ENCODE measurements at regions not wholly inside any gene's neighbourhood (a gene's known extent, or its start where the extent isn't known, plus 50 kb on each side); places are given as distances from the start of the nearest gene placed in this dataset.

DNA sequence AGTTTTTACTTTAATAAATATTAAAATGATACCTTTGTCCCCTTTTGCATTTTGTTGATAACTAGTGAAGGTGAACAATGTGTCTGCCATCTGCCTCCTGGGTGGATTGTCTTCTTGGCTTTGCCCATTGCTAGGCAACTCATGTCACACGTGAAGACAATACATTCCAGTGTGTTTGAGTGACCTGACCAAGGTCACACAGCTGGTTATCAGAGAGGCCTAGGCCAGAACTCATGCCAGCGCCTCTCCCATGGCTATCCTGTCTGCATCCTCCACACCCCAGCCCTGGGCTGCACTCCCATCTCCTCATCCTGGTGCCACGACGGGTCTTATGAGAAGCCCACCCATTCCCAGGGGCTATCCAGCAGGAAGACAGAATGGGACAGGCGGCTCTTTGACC lies 108.7 kb downstream of the PLCE1 start:
- H3K27me3 ChIP-seq (replicated peaks; ENCODE audit: insufficient read depth, low read depth, low read length, poor library complexity) = no peaks in the 10 kb centered on the region
- no peak for TF ChIP-seq EZH2 (IDR thresholded peaks at IDR 0.05; ENCODE audit: borderline replicate concordance, low read depth, low read length, poor library complexity, severe bottlenecking)
- TF ChIP-seq, protein P1, sequence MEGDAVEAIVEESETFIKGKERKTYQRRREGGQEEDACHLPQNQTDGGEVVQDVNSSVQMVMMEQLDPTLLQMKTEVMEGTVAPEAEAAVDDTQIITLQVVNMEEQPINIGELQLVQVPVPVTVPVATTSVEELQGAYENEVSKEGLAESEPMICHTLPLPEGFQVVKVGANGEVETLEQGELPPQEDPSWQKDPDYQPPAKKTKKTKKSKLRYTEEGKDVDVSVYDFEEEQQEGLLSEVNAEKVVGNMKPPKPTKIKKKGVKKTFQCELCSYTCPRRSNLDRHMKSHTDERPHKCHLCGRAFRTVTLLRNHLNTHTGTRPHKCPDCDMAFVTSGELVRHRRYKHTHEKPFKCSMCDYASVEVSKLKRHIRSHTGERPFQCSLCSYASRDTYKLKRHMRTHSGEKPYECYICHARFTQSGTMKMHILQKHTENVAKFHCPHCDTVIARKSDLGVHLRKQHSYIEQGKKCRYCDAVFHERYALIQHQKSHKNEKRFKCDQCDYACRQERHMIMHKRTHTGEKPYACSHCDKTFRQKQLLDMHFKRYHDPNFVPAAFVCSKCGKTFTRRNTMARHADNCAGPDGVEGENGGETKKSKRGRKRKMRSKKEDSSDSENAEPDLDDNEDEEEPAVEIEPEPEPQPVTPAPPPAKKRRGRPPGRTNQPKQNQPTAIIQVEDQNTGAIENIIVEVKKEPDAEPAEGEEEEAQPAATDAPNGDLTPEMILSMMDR (conservative IDR thresholded peaks at IDR 0.05; ENCODE audit: low read depth, low read length) = no peak
- BruUV-seq (replicated peaks) = no TSS peak
- intact Hi-C loops (cut with micrococcal nuclease; ENCODE audit: unreplicated experiment) = no loop called here
- no peaks in the 10 kb centered on the region for H3K4me1 ChIP-seq (ENCODE audit: insufficient read depth, low read length, poor library complexity, severe bottlenecking)
- no peaks in the 10 kb centered on the region for H3K9me3 ChIP-seq (ENCODE audit: low read depth, low read length, poor library complexity, severe bottlenecking)
- DNase-seq (ENCODE audit: low spot score) = no peak
- H3K27ac ChIP-seq (ENCODE audit: low read depth, low read length, poor library complexity, severe bottlenecking) = no peak overlapping the region
- no peak overlapping the region for H3K4me3 ChIP-seq (ENCODE audit: low read depth, low read length, poor library complexity, severe bottlenecking)
- ChIA-PET POLR2A (ENCODE audit: low non-redundant PET) (no interaction called here), CTCF (no interaction called here)
- no peaks in the 10 kb centered on the region for H3K36me3 ChIP-seq (ENCODE audit: insufficient read depth, low read length, poor library complexity, severe bottlenecking)

DNA sequence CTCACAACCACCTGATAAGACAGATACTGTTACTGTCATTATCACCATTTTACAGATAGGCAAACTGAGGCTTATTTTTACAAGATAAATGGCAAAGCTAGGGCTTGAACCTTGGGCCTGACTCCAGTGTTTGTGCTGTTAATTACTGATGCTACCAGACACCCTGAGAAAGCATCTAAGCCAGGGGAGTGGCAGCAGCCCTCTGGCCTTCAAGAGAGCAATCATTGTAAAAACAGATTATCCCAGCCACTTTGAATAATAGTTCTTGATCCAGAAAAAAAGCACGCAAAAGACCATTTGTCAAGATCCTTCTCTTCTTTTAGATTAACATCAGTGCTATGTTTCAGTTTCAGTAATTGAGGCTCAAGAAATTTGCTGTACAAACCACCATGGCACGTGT lies 109.5 kb downstream of the PLCE1 start:
- no peak for TF ChIP-seq EZH2 (IDR thresholded peaks at IDR 0.05; ENCODE audit: borderline replicate concordance, low read depth, low read length, poor library complexity, severe bottlenecking)
- TF ChIP-seq, protein P1 (conservative IDR thresholded peaks at IDR 0.05; ENCODE audit: low read depth, low read length) = no peak
- ChIA-PET POLR2A (ENCODE audit: low non-redundant PET) (no interaction called here), CTCF (no interaction called here)
- no peak overlapping the region for H3K4me3 ChIP-seq (ENCODE audit: low read depth, low read length, poor library complexity, severe bottlenecking)
- H3K27me3 ChIP-seq (replicated peaks; ENCODE audit: insufficient read depth, low read depth, low read length, poor library complexity) = no peaks in the 10 kb centered on the region
- no peaks in the 10 kb centered on the region for H3K36me3 ChIP-seq (ENCODE audit: insufficient read depth, low read length, poor library complexity, severe bottlenecking)
- no TSS peak for BruUV-seq (replicated peaks)
- no peaks in the 10 kb centered on the region for H3K9me3 ChIP-seq (ENCODE audit: low read depth, low read length, poor library complexity, severe bottlenecking)
- H3K4me1 ChIP-seq (ENCODE audit: insufficient read depth, low read length, poor library complexity, severe bottlenecking) = no peaks in the 10 kb centered on the region
- no peak for DNase-seq (ENCODE audit: low spot score)
- intact Hi-C loops (cut with micrococcal nuclease; ENCODE audit: unreplicated experiment) = no loop called here
- no peak overlapping the region for H3K27ac ChIP-seq (ENCODE audit: low read depth, low read length, poor library complexity, severe bottlenecking)

DNA sequence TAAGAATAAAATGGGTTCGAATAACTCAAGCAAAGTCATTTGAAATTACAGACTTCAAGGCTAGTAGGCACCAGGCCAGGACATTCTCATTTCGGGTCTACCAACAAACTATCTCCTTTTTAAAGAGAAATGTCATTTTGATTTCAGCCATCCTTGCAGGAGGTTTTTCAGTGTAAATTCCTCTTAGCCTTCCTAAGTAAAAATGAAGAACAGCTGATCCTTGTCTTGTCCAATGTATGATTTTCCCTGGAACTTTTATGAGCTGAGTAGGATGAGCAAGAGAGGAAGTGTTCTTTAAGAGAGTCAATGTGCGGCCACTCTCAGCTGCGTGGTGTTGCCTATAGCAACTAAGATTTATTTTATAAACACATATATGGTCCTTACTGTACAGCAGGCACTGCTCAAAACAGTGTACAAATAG lies 110.1 kb downstream of the PLCE1 start:
- BruUV-seq (replicated peaks) = no TSS peak
- TF ChIP-seq EZH2 (IDR thresholded peaks at IDR 0.05; ENCODE audit: borderline replicate concordance, low read depth, low read length, poor library complexity, severe bottlenecking) = no peak
- TF ChIP-seq, protein P1 (conservative IDR thresholded peaks at IDR 0.05; ENCODE audit: low read depth, low read length) = no peak
- H3K4me1 ChIP-seq (ENCODE audit: insufficient read depth, low read length, poor library complexity, severe bottlenecking) = no peaks in the 10 kb centered on the region
- POLR2A ChIA-PET (ENCODE audit: low non-redundant PET) = no interaction called here
- no peak overlapping the region for H3K4me3 ChIP-seq (ENCODE audit: low read depth, low read length, poor library complexity, severe bottlenecking)
- H3K36me3 ChIP-seq (ENCODE audit: insufficient read depth, low read length, poor library complexity, severe bottlenecking) = no peaks in the 10 kb centered on the region
- H3K9me3 ChIP-seq (ENCODE audit: low read depth, low read length, poor library complexity, severe bottlenecking) = no peaks in the 10 kb centered on the region
- CTCF ChIA-PET = no interaction called here
- no peak overlapping the region for H3K27ac ChIP-seq (ENCODE audit: low read depth, low read length, poor library complexity, severe bottlenecking)
- intact Hi-C loops (cut with micrococcal nuclease; ENCODE audit: unreplicated experiment) = no loop called here
- H3K27me3 ChIP-seq (replicated peaks; ENCODE audit: insufficient read depth, low read depth, low read length, poor library complexity) = no peaks in the 10 kb centered on the region
- no peak for DNase-seq (ENCODE audit: low spot score)
